COR-L47 (cell line): ENCODE measurements at regions not wholly inside any gene's neighbourhood (a gene's known extent, or its start where the extent isn't known, plus 50 kb on each side); places are given as distances from the start of the nearest gene placed in this dataset.
A peak's percentile ranks its signal among the peaks of the same experiment; 100 is the strongest.

ENCODE experiments used
- DNase-seq: peaks from one replicate; lab custom pipeline; 2025; lab: John Stamatoyannopoulos, UW

DNA sequence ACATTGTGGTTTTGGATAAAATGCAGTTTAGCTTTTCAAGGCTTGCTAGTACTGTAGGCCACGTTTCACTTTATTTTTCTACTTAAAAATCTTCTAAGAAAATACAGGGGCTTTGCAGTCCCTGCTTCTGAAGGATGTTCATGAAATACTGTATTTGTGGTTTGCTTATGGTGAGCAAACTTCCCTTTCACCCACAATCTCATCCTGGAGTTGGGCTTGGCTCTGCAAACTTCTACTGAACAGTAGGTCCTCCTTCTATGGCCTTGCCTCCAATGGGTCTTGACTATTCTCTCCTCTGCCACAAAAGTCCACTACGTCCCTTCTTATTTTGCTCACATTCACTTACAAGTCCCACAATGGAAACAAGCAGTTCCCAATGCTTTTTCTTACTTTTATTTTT, 502.7 kb upstream of the KLF4 start:
- no peak for DNase-seq

- DNase-seq, result no peak
These were observed 502.0 kb upstream of the KLF4 start for GRCh38 chr9:107991581-107991980.

- no peak for DNase-seq
These were observed 500.0 kb upstream of the KLF4 start for GRCh38 chr9:107989544-107989943.

- DNase-seq, result no peak
These were observed 499.5 kb upstream of the KLF4 start for GRCh38 chr9:107989099-107989498.

- no peak for DNase-seq
These were observed 495.4 kb upstream of the KLF4 start for GRCh38 chr9:107984956-107985355.

DNA sequence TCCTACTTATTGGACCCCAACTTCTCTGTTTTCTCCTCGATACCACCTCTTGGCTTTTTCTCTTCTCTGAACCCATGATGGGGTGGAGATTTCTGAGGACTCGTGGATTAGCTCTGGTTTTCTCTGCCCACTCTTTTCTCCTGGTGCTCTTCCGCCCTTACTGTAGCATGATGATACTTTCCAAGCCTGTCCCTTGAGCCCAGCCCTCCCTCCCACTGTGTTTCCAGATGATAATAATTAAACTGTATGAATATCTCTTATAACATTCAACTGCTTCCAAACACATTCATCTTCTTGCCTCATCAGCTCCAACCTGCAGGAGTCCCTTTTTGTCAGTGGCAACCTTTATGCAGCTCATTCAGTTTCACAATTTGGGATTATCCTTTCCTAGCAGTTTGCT, 494.2 kb upstream of the KLF4 start:
- no peak for DNase-seq

- no peak for DNase-seq
These were observed 493.6 kb upstream of the KLF4 start for GRCh38 chr9:107983181-107983603.

- DNase-seq, result no peak
These were observed 493.2 kb upstream of the KLF4 start for GRCh38 chr9:107982745-107983144.

DNA sequence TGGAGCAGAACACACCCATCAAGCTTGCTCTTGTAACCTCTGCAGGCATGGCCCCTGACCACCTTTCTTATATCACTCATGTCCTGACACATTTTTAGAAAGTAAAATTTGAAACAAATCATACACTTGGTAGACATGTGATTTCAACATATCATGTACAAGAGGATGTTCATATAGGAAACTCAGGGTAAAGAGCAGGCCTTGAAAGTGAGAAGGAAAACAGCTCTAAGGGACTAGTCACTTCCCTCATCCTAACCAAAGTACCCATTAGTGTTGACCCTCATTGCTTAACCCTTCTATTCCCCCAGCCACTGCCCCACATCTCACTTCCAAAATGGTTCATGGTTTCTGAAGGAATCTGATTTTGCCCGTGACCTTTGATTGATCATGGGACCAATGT, 492.4 kb upstream of the KLF4 start:
- no peak for DNase-seq

- DNase-seq, result no peak
These were observed 491.4 kb upstream of the KLF4 start for GRCh38 chr9:107980984-107981383.

GRCh38 chr9:107976767-107977166, 487.2 kb upstream of the KLF4 start:
- DNase-seq, result no peak

DNA sequence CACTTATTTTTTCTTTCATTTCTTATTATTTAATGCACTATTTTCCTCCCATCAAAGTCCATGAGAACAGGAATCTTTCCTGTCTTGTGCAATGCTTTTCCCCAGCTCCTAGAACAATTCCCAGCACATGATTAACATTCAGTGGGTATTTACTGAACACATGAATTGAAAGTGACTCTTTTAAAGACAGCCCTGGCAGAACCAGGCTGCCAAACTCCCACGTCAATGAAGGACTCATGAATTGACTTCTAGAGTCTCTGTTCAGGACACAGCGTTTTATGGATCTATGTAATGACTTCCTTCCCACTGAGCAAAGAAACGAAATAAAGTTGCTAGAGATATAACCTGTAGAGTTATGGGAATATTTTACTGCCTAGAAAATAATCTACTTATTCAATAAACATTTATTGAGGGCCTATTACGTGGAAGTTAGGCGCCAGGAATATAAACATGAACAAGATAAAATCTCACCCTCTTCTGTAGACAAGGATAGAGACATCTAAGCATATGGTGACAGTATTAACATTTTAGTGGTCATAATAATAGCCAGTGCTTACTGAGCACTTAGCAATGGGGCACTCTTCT, 485.9 kb upstream of the KLF4 start:
- no peak for DNase-seq

DNA sequence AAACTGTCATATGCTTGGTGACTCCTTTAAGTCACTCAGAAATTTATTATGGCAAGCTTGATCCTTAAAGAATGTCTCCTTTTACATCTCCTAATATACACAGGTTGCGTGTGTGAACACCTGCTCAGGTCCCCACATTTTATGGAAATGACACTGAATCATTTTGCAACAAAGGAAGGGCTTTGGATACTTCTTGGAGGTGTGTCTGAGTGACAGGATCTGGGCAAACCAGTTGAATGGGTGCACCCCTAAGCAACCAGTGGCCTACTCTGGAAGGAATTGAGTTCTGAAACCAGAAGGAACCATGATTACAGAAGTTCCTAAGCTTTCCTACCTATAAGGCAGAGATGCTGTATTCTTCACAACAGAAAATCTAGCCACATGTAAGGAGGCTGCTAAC, 483.9 kb upstream of the KLF4 start:
- no peak for DNase-seq

DNA sequence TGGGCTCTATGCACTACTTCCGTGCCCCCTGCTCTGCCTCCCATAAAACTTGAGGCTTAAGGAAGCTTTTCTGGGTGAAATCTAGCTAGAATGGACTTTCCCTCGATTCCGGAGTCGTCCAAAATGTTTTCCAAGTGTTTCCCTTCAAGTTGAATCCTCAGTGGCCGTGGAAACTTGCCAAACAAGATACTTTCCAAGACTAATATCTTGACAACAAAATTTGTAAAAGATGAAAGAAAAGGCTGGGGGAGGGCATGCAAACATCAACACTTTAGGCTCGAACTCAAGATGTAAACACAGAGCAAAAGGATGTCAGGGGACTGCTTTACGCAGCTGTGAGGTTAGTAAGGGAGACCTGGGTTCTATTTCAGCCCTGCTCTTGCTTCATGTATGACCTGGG, 482.8 kb upstream of the KLF4 start:
- no peak for DNase-seq

- no peak for DNase-seq
These were observed 481.7 kb upstream of the KLF4 start for GRCh38 chr9:107971241-107971640.

GRCh38 chr9:107970726-107971125, 481.2 kb upstream of the KLF4 start:
- no peak for DNase-seq

DNA sequence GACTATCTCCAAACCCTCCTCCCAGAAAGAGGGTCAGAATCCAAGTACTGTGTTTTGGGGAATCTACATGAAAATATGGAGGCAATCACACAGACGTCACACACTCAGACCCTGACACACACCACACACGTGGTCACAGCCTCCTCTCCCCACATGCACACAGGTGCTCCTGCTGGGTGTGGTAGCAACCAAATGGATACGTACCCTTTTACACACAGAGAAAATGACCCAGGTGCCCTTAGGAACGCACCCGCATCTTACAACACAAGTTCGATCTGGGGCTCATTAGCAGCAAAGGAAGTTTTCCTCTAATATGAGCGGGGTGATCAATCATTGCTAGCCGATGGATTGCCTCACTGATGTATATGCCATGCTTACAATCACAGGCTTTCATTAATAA, 480.2 kb upstream of the KLF4 start:
- DNase-seq, result no peak

DNA sequence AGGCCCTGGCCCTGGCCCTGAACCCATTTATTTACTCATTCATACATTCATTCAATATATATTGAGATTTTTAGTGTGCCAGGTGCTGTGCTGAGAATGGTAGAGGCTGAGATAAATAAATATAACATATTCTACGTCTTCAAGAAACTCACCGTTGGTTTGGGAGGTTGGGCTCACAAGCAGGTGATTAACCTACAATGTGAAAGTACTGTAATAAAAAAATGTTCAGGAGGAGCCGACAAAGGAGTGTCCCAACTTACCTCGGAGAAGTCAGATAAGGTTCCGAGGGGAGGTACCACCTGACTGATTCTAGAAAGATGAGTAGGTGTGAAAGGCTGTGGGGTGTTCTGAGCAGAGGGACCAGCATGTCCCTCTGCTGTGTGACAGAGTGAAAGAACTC, 479.6 kb upstream of the KLF4 start:
- DNase-seq, result no peak

DNA sequence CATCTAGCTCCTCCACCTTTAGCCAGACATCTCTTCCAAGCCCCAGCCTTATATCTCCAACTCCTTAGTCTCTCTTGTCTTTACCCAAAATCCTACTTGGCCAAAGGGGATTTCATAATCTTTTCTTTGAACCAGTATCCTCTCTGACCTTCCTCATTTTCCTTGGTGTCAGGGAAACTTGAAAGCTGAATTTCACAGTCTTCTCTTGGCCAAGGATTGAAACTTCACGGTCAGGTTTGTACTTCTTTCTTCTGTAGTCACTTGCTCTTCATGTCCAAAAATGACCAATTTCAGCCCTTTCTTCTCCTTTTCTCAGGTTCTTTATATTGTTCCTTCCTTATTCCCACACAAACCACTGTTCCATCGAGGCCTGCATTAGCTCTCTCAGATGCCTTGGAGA, 473.7 kb upstream of the KLF4 start:
- DNase-seq, result no peak

DNA sequence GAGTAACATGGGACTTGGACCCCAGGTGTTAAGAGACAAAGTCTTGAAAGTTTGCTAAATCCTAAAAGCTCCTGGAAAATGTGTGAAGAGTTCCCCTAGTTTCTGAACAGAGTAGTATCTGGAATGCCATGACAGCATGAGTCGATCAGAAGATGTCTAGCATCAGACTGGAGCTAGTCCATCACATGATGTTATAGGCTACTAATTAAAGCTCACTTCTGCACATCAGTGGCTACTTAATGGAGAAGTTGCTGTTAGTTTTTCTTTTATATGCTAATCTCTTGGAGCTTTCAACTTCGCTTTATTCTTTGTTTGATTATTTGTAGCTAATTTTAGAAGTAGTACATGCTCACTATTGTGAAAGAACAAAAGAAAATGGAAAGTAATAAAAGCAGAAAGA, 471.3 kb upstream of the KLF4 start:
- DNase-seq, result no peak

- no peak for DNase-seq
These were observed 464.7 kb upstream of the KLF4 start for GRCh38 chr9:107954312-107954711.

- no peak for DNase-seq
These were observed 464.1 kb upstream of the KLF4 start for GRCh38 chr9:107953556-107954125.

GRCh38 chr9:107952773-107953172, 463.2 kb upstream of the KLF4 start:
- peak; percentile 45 for DNase-seq

DNA sequence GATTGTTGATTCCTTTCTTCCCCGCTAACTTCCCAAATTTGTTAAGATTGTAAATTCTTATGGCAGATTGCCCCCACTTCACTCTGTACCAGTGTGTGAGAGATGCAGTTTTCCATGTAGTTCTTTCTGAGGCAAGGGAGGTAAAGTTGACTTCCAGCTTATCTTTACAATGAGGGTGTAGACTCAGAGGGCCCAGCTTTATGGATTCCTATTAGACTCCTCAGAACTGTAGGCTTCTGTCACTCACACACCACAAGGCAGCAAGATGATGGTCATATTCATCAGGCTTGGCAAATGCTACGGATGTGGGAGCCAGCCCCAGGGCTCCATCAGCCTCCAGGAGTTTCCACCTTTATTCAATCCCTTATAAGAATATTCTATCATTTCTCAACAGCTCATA, 461.9 kb upstream of the KLF4 start:
- DNase-seq, result no peak

GRCh38 chr9:107949061-107949460, 459.5 kb upstream of the KLF4 start:
- no peak for DNase-seq
